Neural cell (in vitro differentiated cells): ENCODE measurements at regions not wholly inside any gene's neighbourhood (a gene's known extent, or its start where the extent isn't known, plus 50 kb on each side); places are given as distances from the start of the nearest gene placed in this dataset.

ENCODE experiments used
- CTCF ChIP-seq: fragments of 450-650 bp; IDR thresholded peaks from 2 replicates; pipeline ENCODE4 v1.5.1; 2014; ENCODE audit warnings: antibody characterized with exemption, mild to moderate bottlenecking, moderate library complexity; ENCODE audit not compliant: poor library complexity, severe bottlenecking
- EZH2 ChIP-seq: fragments of 200-600, 300-800 bp; shearing (Covaris generic), sonication (generic); IDR thresholded peaks from 2 replicates; pipeline ENCODE4 v1.6.1; 2014; ENCODE audit warnings: antibody characterized with exemption, low read length, borderline replicate concordance, mild to moderate bottlenecking; ENCODE audit not compliant: insufficient read depth, poor library complexity, severe bottlenecking
- MXI1 ChIP-seq: fragments of 450-650 bp; conservative IDR thresholded peaks from 2 replicates; pipeline ENCODE4 v1.6.1; 2014; ENCODE audit warnings: antibody characterized with exemption, mild to moderate bottlenecking; ENCODE audit not compliant: poor library complexity, severe bottlenecking
- POLR2AphosphoS5 ChIP-seq: IDR thresholded peaks from 2 replicates; pipeline ENCODE4 v1.6.1; 2012

DNA sequence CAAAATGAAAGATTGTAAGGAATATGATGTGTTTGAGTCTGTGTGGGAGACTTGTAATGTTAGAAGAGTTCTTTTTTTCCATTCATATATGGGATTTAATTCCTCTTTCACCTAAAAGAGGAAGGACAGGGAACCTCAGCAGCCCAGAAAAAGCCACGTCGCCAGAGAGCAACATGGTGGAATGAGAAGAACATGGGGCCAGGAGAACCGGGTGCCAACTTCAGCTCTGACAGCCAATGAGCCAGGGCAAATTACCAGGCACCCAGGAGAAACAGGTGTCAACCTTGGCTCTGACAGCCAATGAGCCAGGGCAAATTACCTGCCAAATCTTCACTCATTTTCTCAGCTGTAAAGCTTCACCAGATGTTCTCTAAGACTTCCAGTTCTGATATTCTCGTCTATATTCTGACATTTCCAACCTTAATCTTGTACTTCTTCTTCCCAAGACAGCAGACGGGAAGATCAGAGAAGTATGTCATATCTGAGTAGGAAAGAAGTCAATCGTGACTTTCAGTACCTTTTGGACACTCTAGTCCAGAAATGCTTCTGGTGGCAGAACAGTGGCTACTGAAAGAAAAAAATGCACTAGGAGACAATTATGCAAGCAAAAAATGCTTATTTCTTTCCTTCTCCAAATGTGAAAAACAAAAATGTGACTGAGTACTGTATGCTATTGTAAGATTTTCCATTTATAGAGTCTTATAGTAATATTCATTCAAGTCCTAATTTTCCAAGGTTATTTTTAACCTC, 79.2 kb upstream of the COL5A2 start:
- TF ChIP-seq MXI1 = no peak
- TF ChIP-seq CTCF = no peak
- no peak for TF ChIP-seq EZH2
- TF ChIP-seq POLR2AphosphoS5 = no peak
